Activated CD4-positive, alpha-beta T cell treated with anti-CD3 and anti-CD28 coated beads, Interleukin-2, amount 10 ng/mL, durations not matched to agents 7 days and 5 days (primary cell): ENCODE measurements at regions not wholly inside any gene's neighbourhood (a gene's known extent, or its start where the extent isn't known, plus 50 kb on each side); places are given as distances from the start of the nearest gene placed in this dataset.

Experiments used
- CTCF ChIA-PET: fragments of 350-600 bp; sonication (Branson Sonifier 250); formaldehyde crosslinking; loops from one replicate; lab custom pipeline; 2021; ENCODE audit warnings: antibody characterized with exemption; lab: Charles Lee
- POLR2A ChIA-PET: fragments of 350-600 bp; sonication (Branson Sonifier 250); formaldehyde crosslinking; loops from one replicate; lab custom pipeline; 2021; ENCODE audit warnings: antibody characterized with exemption; lab: Charles Lee
- DNase-seq: peaks from one replicate; pipeline ENCODE4 v3.0.0-alpha.2; 2020
- H3K27ac Mint-ChIP-seq: one replicate; pipeline ENCODE4 v1.8.0; 2021; ENCODE audit warnings: mild to moderate bottlenecking, moderate library complexity, mixed read lengths
- H3K27me3 Mint-ChIP-seq: one replicate; pipeline ENCODE4 v1.8.0; 2021; ENCODE audit warnings: mixed read lengths
- H3K36me3 Mint-ChIP-seq: one replicate; pipeline ENCODE4 v1.8.0; 2021; ENCODE audit warnings: low read depth, mixed read lengths
- H3K4me1 Mint-ChIP-seq: one replicate; pipeline ENCODE4 v1.8.0; 2021; ENCODE audit warnings: mixed read lengths
- H3K4me3 Mint-ChIP-seq: one replicate; pipeline ENCODE4 v1.8.0; 2021; ENCODE audit warnings: mild to moderate bottlenecking, moderate library complexity, mixed read lengths
- H3K9me3 Mint-ChIP-seq: one replicate; pipeline ENCODE4 v1.8.0; 2021; ENCODE audit warnings: mixed read lengths

GRCh38 chr13:63567031-63567430 lies 2151.4 kb upstream of the PCDH20 start:
- H3K4me1 Mint-ChIP-seq: no peaks in the 10 kb centered on the region

GRCh38 chr13:63554157-63554556 lies 2138.5 kb upstream of the PCDH20 start:
- Mint-ChIP-seq H3K36me3 (no peaks in the 10 kb centered on the region), H3K9me3 (peaks cover 3% of the 10 kb centered on the region), H3K27me3 (no peaks in the 10 kb centered on the region), H3K27ac (no peak overlapping the region), H3K4me3 (no peak overlapping the region), H3K4me1 (no peaks in the 10 kb centered on the region)
- POLR2A ChIA-PET: no interaction called here
- DNase-seq: no peak
- CTCF ChIA-PET: no interaction called here

More at GRCh38 chr13:63567031-63567430, 2151.4 kb upstream of the PCDH20 start:
- ChIA-PET POLR2A (no interaction called here), CTCF (interaction anchor here (0.6 kb wide), 1 partner anchor 1880 kb away, joined by 3 read pairs; no protein-coding TSS in a partner anchor)
- DNase-seq: no peak
- no peaks in the 10 kb centered on the region for H3K36me3 Mint-ChIP-seq
- H3K9me3 Mint-ChIP-seq: peaks cover 7% of the 10 kb centered on the region
- no peaks in the 10 kb centered on the region for H3K27me3 Mint-ChIP-seq
- no peak overlapping the region for H3K4me3 Mint-ChIP-seq
- no peak overlapping the region for H3K27ac Mint-ChIP-seq

GRCh38 chr13:63551731-63552130 lies 2136.1 kb upstream of the PCDH20 start:
- H3K27me3 Mint-ChIP-seq: no peaks in the 10 kb centered on the region
- CTCF ChIA-PET: no interaction called here
- H3K4me3 Mint-ChIP-seq: no peak overlapping the region
- no peaks in the 10 kb centered on the region for H3K36me3 Mint-ChIP-seq
- POLR2A ChIA-PET: no interaction called here
- no peaks in the 10 kb centered on the region for H3K4me1 Mint-ChIP-seq
- H3K27ac Mint-ChIP-seq: no peak overlapping the region
- DNase-seq: no peak
- no peaks in the 10 kb centered on the region for H3K9me3 Mint-ChIP-seq

GRCh38 chr13:63546524-63546923 lies 2130.9 kb upstream of the PCDH20 start:
- DNase-seq: no peak
- Mint-ChIP-seq H3K4me1 (no peaks in the 10 kb centered on the region), H3K4me3 (no peak overlapping the region)

GRCh38 chr13:63542770-63543169 lies 2127.1 kb upstream of the PCDH20 start:
- DNase-seq: no peak
- H3K9me3 Mint-ChIP-seq: peaks cover 2% of the 10 kb centered on the region
- CTCF ChIA-PET: no interaction called here
- H3K4me1 Mint-ChIP-seq: no peaks in the 10 kb centered on the region
- H3K4me3 Mint-ChIP-seq: no peak overlapping the region
- H3K27me3 Mint-ChIP-seq: no peaks in the 10 kb centered on the region
- H3K27ac Mint-ChIP-seq: no peak overlapping the region
- POLR2A ChIA-PET: no interaction called here
- H3K36me3 Mint-ChIP-seq: no peaks in the 10 kb centered on the region

More at GRCh38 chr13:63546524-63546923, 2130.9 kb upstream of the PCDH20 start:
- no peaks in the 10 kb centered on the region for H3K27me3 Mint-ChIP-seq
- no peak overlapping the region for H3K27ac Mint-ChIP-seq
- POLR2A ChIA-PET: no interaction called here
- peaks cover 2% of the 10 kb centered on the region for H3K9me3 Mint-ChIP-seq
- H3K36me3 Mint-ChIP-seq: no peaks in the 10 kb centered on the region
- CTCF ChIA-PET: no interaction called here

- ChIA-PET CTCF (no interaction called here), POLR2A (no interaction called here)
- H3K9me3 Mint-ChIP-seq: peaks cover 2% of the 10 kb centered on the region
- no peak overlapping the region for H3K4me3 Mint-ChIP-seq
- no peaks in the 10 kb centered on the region for H3K27me3 Mint-ChIP-seq
- no peaks in the 10 kb centered on the region for H3K4me1 Mint-ChIP-seq
- H3K27ac Mint-ChIP-seq: no peak overlapping the region
- no peaks in the 10 kb centered on the region for H3K36me3 Mint-ChIP-seq
- no peak for DNase-seq
Observed at GRCh38 chr13:63541336-63541735, 2125.7 kb upstream of the PCDH20 start.

GRCh38 chr13:63540061-63540460 lies 2124.4 kb upstream of the PCDH20 start:
- Mint-ChIP-seq H3K27me3 (no peaks in the 10 kb centered on the region), H3K27ac (no peak overlapping the region), H3K36me3 (no peaks in the 10 kb centered on the region), H3K9me3 (no peaks in the 10 kb centered on the region), H3K4me1 (no peaks in the 10 kb centered on the region), H3K4me3 (no peak overlapping the region)
- CTCF ChIA-PET: no interaction called here
- POLR2A ChIA-PET: no interaction called here
- no peak for DNase-seq

GRCh38 chr13:63517371-63517770 lies 2101.7 kb upstream of the PCDH20 start:
- Mint-ChIP-seq H3K27me3 (no peaks in the 10 kb centered on the region), H3K4me1 (no peaks in the 10 kb centered on the region), H3K36me3 (no peaks in the 10 kb centered on the region), H3K9me3 (peaks cover 2% of the 10 kb centered on the region), H3K4me3 (no peak overlapping the region), H3K27ac (no peak overlapping the region)
- ChIA-PET CTCF (no interaction called here), POLR2A (no interaction called here)
- DNase-seq: no peak

- no peaks in the 10 kb centered on the region for H3K4me1 Mint-ChIP-seq
- H3K9me3 Mint-ChIP-seq: peaks cover 2% of the 10 kb centered on the region
Observed at GRCh38 chr13:63516124-63516523, 2100.5 kb upstream of the PCDH20 start.

GRCh38 chr13:63514886-63515285 lies 2099.2 kb upstream of the PCDH20 start:
- Mint-ChIP-seq H3K9me3 (peaks cover 3% of the 10 kb centered on the region), H3K27me3 (no peaks in the 10 kb centered on the region), H3K27ac (no peak overlapping the region), H3K4me3 (no peak overlapping the region), H3K36me3 (no peaks in the 10 kb centered on the region), H3K4me1 (no peaks in the 10 kb centered on the region)
- POLR2A ChIA-PET: no interaction called here
- CTCF ChIA-PET: no interaction called here
- DNase-seq: no peak

More at GRCh38 chr13:63516124-63516523, 2100.5 kb upstream of the PCDH20 start:
- ChIA-PET CTCF (no interaction called here), POLR2A (no interaction called here)
- no peaks in the 10 kb centered on the region for H3K27me3 Mint-ChIP-seq
- DNase-seq: no peak
- no peaks in the 10 kb centered on the region for H3K36me3 Mint-ChIP-seq
- no peak overlapping the region for H3K27ac Mint-ChIP-seq
- H3K4me3 Mint-ChIP-seq: no peak overlapping the region

GRCh38 chr13:63512095-63512494 lies 2096.4 kb upstream of the PCDH20 start:
- Mint-ChIP-seq H3K27ac (no peak overlapping the region), H3K9me3 (peaks cover 7% of the 10 kb centered on the region), H3K4me1 (no peaks in the 10 kb centered on the region), H3K27me3 (no peaks in the 10 kb centered on the region), H3K4me3 (no peak overlapping the region), H3K36me3 (no peaks in the 10 kb centered on the region)
- ChIA-PET POLR2A (no interaction called here), CTCF (no interaction called here)
- no peak for DNase-seq

- CTCF ChIA-PET: no interaction called here
- POLR2A ChIA-PET: no interaction called here
- H3K36me3 Mint-ChIP-seq: no peaks in the 10 kb centered on the region
- no peaks in the 10 kb centered on the region for H3K27me3 Mint-ChIP-seq
- DNase-seq: no peak
- H3K9me3 Mint-ChIP-seq: peaks cover 3% of the 10 kb centered on the region
- H3K27ac Mint-ChIP-seq: no peak overlapping the region
- H3K4me1 Mint-ChIP-seq: no peaks in the 10 kb centered on the region
- H3K4me3 Mint-ChIP-seq: no peak overlapping the region
Observed at GRCh38 chr13:63501702-63502101, 2086.1 kb upstream of the PCDH20 start.

- ChIA-PET POLR2A (no interaction called here), CTCF (no interaction called here)
- no peak overlapping the region for H3K4me3 Mint-ChIP-seq
- H3K4me1 Mint-ChIP-seq: no peaks in the 10 kb centered on the region
- H3K36me3 Mint-ChIP-seq: no peaks in the 10 kb centered on the region
- no peak for DNase-seq
- H3K9me3 Mint-ChIP-seq: no peaks in the 10 kb centered on the region
- H3K27ac Mint-ChIP-seq: no peak overlapping the region
- H3K27me3 Mint-ChIP-seq: no peaks in the 10 kb centered on the region
Observed at GRCh38 chr13:63497601-63498000, 2082.0 kb upstream of the PCDH20 start.

GRCh38 chr13:63492604-63493003 lies 2077.0 kb upstream of the PCDH20 start:
- POLR2A ChIA-PET: no interaction called here
- no peaks in the 10 kb centered on the region for H3K4me1 Mint-ChIP-seq
- CTCF ChIA-PET: no interaction called here
- H3K27me3 Mint-ChIP-seq: no peaks in the 10 kb centered on the region
- no peak overlapping the region for H3K27ac Mint-ChIP-seq
- DNase-seq: no peak
- no peaks in the 10 kb centered on the region for H3K36me3 Mint-ChIP-seq
- H3K4me3 Mint-ChIP-seq: no peak overlapping the region
- peaks cover 2% of the 10 kb centered on the region for H3K9me3 Mint-ChIP-seq
